CD14-positive monocyte (primary cell): ENCODE measurements at regions not wholly inside any gene's neighbourhood (a gene's known extent, or its start where the extent isn't known, plus 50 kb on each side); places are given as distances from the start of the nearest gene placed in this dataset.

Experiments
- DNase-seq, 3 donors: peaks; one replicate each; pipeline ENCODE4 v3.0.0-alpha.2; 2011 to 2022
- H2AFZ ChIP-seq: 2 replicates; pipeline ENCODE4 v1.6.0; 2012; ENCODE audit warnings: mild to moderate bottlenecking, low read depth, low read length, inconsistent platforms; ENCODE audit not compliant: insufficient read depth, poor library complexity, severe bottlenecking
- H3K27ac ChIP-seq, 2 donors: 1 replicate in 1 of 2; 2 replicates in 1 of 2; pipeline ENCODE4 v1.5.1; 2012 to 2013; ENCODE audit warnings: low read length in 2 of 2, control low read depth in 1 of 2, inconsistent platforms in 1 of 2, low read depth in 1 of 2, mild to moderate bottlenecking in 1 of 2
- H3K27me3 ChIP-seq, 2 donors: one replicate each; pipeline versions ENCODE4 v1.6.0 to v1.6.1; 2011 to 2013; ENCODE audit warnings: low read length in 2 of 2; ENCODE audit not compliant: control insufficient read depth in 2 of 2, insufficient read depth in 2 of 2
- H3K36me3 ChIP-seq, 2 donors: replicated peaks in 1 of 2; 1 replicate in 1 of 2; 2 replicates in 1 of 2; pipeline versions ENCODE4 v1.5.1 to v1.6.1; 2012 to 2013; ENCODE audit warnings: low read length in 2 of 2, control low read depth in 1 of 2, inconsistent platforms in 1 of 2, mild to moderate bottlenecking in 1 of 2; ENCODE audit not compliant: insufficient read depth in 2 of 2, control insufficient read depth in 1 of 2
- H3K4me1 ChIP-seq, 2 donors: 1 replicate in 1 of 2; 2 replicates in 1 of 2; pipeline versions ENCODE4 v1.5.1 to v1.6.1; 2012 to 2013; ENCODE audit warnings: low read length in 2 of 2, control low read depth in 1 of 2, inconsistent platforms in 1 of 2, mild to moderate bottlenecking in 1 of 2, moderate library complexity in 1 of 2; ENCODE audit not compliant: insufficient read depth in 2 of 2, control insufficient read depth in 1 of 2
- H3K4me2 ChIP-seq: replicated peaks from 2 replicates; pipeline ENCODE3; 2012; ENCODE audit warnings: low read length, moderate library complexity, mild to moderate bottlenecking; ENCODE audit not compliant: poor library complexity, severe bottlenecking; ENCODE audit errors: extremely low read depth
- H3K4me3 ChIP-seq, 3 experiments: fragments of 200-600 bp in 1 of 3; sonication (generic) in 1 of 3; replicated peaks in 1 of 3; 1 replicate in 2 of 3; 2 replicates in 1 of 3; pipeline ENCODE4 v1.5.1; 2011 to 2013; ENCODE audit warnings: low read length in 3 of 3, mild to moderate bottlenecking in 3 of 3, control low read depth in 2 of 3, low read depth in 2 of 3, inconsistent platforms in 1 of 3, moderate library complexity in 1 of 3
- H3K79me2 ChIP-seq: 2 replicates; pipeline ENCODE4 v1.6.0; 2012; ENCODE audit warnings: mild to moderate bottlenecking, control low read depth, inconsistent platforms, low read length, moderate library complexity; ENCODE audit not compliant: insufficient read depth
- H3K9ac ChIP-seq: 2 replicates; pipeline ENCODE4 v1.6.0; 2017; ENCODE audit warnings: low read length, mild to moderate bottlenecking; ENCODE audit not compliant: insufficient read depth, poor library complexity, severe bottlenecking
- H3K9me3 ChIP-seq, 2 donors: replicated peaks in 1 of 2; 1 replicate in 1 of 2; 2 replicates in 1 of 2; pipeline versions ENCODE4 v1.5.1 to v1.6.1; 2012 to 2013; ENCODE audit warnings: low read length in 2 of 2, control low read depth in 1 of 2; ENCODE audit not compliant: control insufficient read depth in 1 of 2, insufficient read depth in 1 of 2
- H4K20me1 ChIP-seq: 2 replicates; pipeline ENCODE4 v1.6.0; 2012; ENCODE audit warnings: mild to moderate bottlenecking, low read length, control low read depth, moderate library complexity; ENCODE audit not compliant: insufficient read depth
- H3K27ac Mint-ChIP-seq, 7 donors: one replicate each; pipeline ENCODE4 v1.8.0; 2020; ENCODE audit warnings: mild to moderate bottlenecking in 7 of 7, mixed read lengths in 7 of 7, moderate library complexity in 6 of 7, inconsistent platforms in 2 of 7
- H3K27me3 Mint-ChIP-seq, 3 donors: one replicate each; pipeline ENCODE4 v1.8.0; 2021 to 2022; ENCODE audit warnings: low read depth in 3 of 3, mild to moderate bottlenecking in 3 of 3, mixed read lengths in 3 of 3, moderate library complexity in 3 of 3, inconsistent platforms in 1 of 3
- H3K36me3 Mint-ChIP-seq, 2 donors: one replicate each; pipeline ENCODE4 v1.8.0; 2020; ENCODE audit warnings: mixed read lengths in 2 of 2, inconsistent platforms in 1 of 2, mild to moderate bottlenecking in 1 of 2
- H3K4me1 Mint-ChIP-seq: one replicate; pipeline ENCODE4 v1.8.0; 2020; ENCODE audit warnings: mild to moderate bottlenecking, mixed read lengths
- H3K4me3 Mint-ChIP-seq, 2 donors: one replicate each; pipeline ENCODE4 v1.8.0; 2020; ENCODE audit warnings: mild to moderate bottlenecking in 2 of 2, mixed read lengths in 2 of 2, moderate library complexity in 1 of 2
- H3K9me3 Mint-ChIP-seq, 7 donors: one replicate each; pipeline ENCODE4 v1.8.0; 2020 to 2022; ENCODE audit warnings: mixed read lengths in 7 of 7, mild to moderate bottlenecking in 6 of 7, moderate library complexity in 6 of 7, inconsistent platforms in 2 of 7
- WGBS: methylation state at CpG from one replicate; pipeline ENCODE4 v1.1.5; 2013; ENCODE audit warnings: missing lambda C conversion rate; ENCODE audit not compliant: insufficient coverage; 5-methylcytosine and 5-hydroxymethylcytosine counted together
- intact Hi-C, 2 donors: fragments of 100-400 bp; cut with micrococcal nuclease; formaldehyde crosslinking; loops; one replicate each; pipeline versions ENCODE4 v1.15.0 to v1.15.1; 2023
- TF ChIP-seq, protein P1 (sequence below): fragments of 200-600 bp; IDR thresholded peaks from one replicate; pipeline ENCODE4 v1.8.0; 2022; ENCODE audit warnings: antibody characterized with exemption, mild to moderate bottlenecking

- Histone ChIP-seq H3K36me3 (no peaks in the 10 kb centered on the region), H3K79me2 (no peaks in the 10 kb centered on the region), H2AFZ (no peak overlapping the region), H3K9me3 (no peaks in the 10 kb centered on the region), H4K20me1 (no peaks in the 10 kb centered on the region), H3K4me3 (no peak overlapping the region), H3K27ac (no peak overlapping the region), H3K4me1 (no peaks in the 10 kb centered on the region), H3K27me3 (no peaks in the 10 kb centered on the region), H3K9ac (no peak overlapping the region), H3K4me2 (no peak overlapping the region)
- peaks cover 0 to 1% (median 0%) of the 10 kb centered on the region in 7 donors for H3K9me3 Mint-ChIP-seq
- DNase-seq = no peak
- H3K4me1 Mint-ChIP-seq = no peaks in the 10 kb centered on the region
- no CpG with 5 or more reads among the region's 3 CpGs for WGBS
- TF ChIP-seq, protein P1, sequence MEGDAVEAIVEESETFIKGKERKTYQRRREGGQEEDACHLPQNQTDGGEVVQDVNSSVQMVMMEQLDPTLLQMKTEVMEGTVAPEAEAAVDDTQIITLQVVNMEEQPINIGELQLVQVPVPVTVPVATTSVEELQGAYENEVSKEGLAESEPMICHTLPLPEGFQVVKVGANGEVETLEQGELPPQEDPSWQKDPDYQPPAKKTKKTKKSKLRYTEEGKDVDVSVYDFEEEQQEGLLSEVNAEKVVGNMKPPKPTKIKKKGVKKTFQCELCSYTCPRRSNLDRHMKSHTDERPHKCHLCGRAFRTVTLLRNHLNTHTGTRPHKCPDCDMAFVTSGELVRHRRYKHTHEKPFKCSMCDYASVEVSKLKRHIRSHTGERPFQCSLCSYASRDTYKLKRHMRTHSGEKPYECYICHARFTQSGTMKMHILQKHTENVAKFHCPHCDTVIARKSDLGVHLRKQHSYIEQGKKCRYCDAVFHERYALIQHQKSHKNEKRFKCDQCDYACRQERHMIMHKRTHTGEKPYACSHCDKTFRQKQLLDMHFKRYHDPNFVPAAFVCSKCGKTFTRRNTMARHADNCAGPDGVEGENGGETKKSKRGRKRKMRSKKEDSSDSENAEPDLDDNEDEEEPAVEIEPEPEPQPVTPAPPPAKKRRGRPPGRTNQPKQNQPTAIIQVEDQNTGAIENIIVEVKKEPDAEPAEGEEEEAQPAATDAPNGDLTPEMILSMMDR = no peak
- peaks cover 0 to 2% (median 2%) of the 10 kb centered on the region in 3 donors for H3K27me3 Mint-ChIP-seq
- H3K4me3 Mint-ChIP-seq = no peak overlapping the region
- H3K36me3 Mint-ChIP-seq = no peaks in the 10 kb centered on the region
- intact Hi-C loops = no loop called here
- no peak overlapping the region for H3K27ac Mint-ChIP-seq
Measured at GRCh38 chr6:122005661-122006060, 393.8 kb upstream of the HSF2 start.

- Histone ChIP-seq H3K4me2 (no peak overlapping the region), H3K4me3 (no peak overlapping the region), H3K36me3 (no peaks in the 10 kb centered on the region), H4K20me1 (no peaks in the 10 kb centered on the region), H3K9me3 (no peaks in the 10 kb centered on the region), H3K27me3 (no peaks in the 10 kb centered on the region), H2AFZ (no peak overlapping the region), H3K4me1 (no peaks in the 10 kb centered on the region), H3K79me2 (no peaks in the 10 kb centered on the region), H3K9ac (no peak overlapping the region), H3K27ac (no peak overlapping the region)
- WGBS = no CpG with 5 or more reads among the region's 1 CpG
- TF ChIP-seq, protein P1 = no peak
- intact Hi-C loops = no loop called here
- Mint-ChIP-seq H3K4me3 (no peak overlapping the region), H3K27ac (no peak overlapping the region), H3K27me3 (peaks cover 0 to 2% (median 2%) of the 10 kb centered on the region in 3 donors), H3K4me1 (no peaks in the 10 kb centered on the region), H3K36me3 (no peaks in the 10 kb centered on the region), H3K9me3 (no peaks in the 10 kb centered on the region)
- no peak for DNase-seq
Measured at GRCh38 chr6:122007339-122007738, 392.1 kb upstream of the HSF2 start.
